Right lobe of liver (tissue), 4 donors: ENCODE measurements at regions not wholly inside any gene's neighbourhood (a gene's known extent, or its start where the extent isn't known, plus 50 kb on each side); places are given as distances from the start of the nearest gene placed in this dataset.

Experiments used
- CTCF ChIP-seq, 4 donors: fragments of 200-600 bp in 3 of 4; fragments of 450-650 bp in 1 of 4; IDR thresholded peaks; one replicate each; pipeline versions ENCODE4 v1.5.1 to v1.8.0; 2016 to 2022; ENCODE audit warnings: antibody characterized with exemption in 4 of 4, mild to moderate bottlenecking in 2 of 4
- POLR2A ChIP-seq: fragments of 450-650 bp; IDR thresholded peaks from one replicate; pipeline ENCODE4 v1.6.1; 2017; ENCODE audit warnings: antibody characterized with exemption, mild to moderate bottlenecking
- donor health status: DM: no; HTN: no; CAD: no.
- donor health status: DM: no; HTN: no; CAD: no.
- donor health status: DM: no; HTN: yes; CAD: no.

- TF ChIP-seq CTCF (IDR thresholded peaks at IDR 0.05) (no peak), POLR2A (no peak)
Observed at GRCh38 chr11:11681536-11681935, 59.7 kb upstream of the GALNT18 start.
